ENCODE measurements at regions not wholly inside any gene's neighbourhood (a gene's known extent, or its start where the extent isn't known, plus 50 kb on each side); places are given as distances from the start of the nearest gene placed in this dataset.

DNA sequence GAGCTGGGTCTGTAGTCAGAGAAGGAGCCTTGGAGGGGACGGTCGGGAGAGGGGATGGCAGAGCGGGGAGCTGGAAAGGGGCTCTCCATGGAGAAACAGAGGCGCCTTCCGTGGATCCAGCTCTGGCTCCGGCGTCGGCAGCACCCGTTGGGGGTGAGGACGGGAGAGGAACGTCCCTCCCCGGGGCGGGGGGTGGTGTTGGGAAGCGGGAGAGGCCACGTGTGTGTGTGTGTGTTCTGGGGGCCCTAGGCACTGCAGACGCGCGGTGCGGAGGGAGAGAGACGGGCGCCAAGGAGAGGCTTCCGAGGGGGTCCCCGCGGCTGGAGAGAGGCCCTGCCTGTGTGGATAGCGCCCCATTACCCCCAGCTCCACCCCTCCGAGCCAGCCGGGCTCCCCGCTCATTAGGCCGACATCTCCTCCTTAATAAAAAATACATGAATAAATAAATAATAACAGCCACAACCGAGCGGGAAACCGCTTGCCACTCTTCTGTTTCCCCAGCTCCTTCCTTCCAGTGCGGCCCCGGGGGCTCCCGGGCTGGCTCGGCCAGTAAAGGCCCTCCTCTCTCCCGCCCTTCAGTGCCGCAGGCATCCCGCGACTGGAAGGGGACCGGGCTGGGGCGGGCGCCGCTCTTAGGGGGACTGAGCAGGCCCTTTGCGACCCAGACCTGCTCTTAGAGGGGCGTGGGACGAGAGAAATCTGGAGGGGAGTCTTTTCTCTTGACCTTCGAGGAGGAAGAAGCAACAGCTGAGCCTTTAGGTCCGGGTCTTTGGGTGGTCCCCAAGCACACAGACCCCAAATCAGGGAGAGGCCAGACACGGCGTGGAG lies 71.3 kb upstream of the ARAP3 start:
- Histone ChIP-seq H3K4me1 (no peaks in the 10 kb centered on the region), H3K27ac (no peak overlapping the region), H3K4me3 (no peak overlapping the region), H3K27me3 (ENCODE audit: insufficient read depth in 3 of 3, low read length in 2 of 3) (peaks cover 0 to 62% (median 17%) of the 10 kb centered on the region in 3 donors), H3K36me3 (ENCODE audit: insufficient read depth in 1 of 2, low read depth in 1 of 2) (no peaks in the 10 kb centered on the region), H3K9me3 (no peaks in the 10 kb centered on the region)
- DNase-seq (no peak), ATAC-seq (no peak)
- TF ChIP-seq, protein P1, sequence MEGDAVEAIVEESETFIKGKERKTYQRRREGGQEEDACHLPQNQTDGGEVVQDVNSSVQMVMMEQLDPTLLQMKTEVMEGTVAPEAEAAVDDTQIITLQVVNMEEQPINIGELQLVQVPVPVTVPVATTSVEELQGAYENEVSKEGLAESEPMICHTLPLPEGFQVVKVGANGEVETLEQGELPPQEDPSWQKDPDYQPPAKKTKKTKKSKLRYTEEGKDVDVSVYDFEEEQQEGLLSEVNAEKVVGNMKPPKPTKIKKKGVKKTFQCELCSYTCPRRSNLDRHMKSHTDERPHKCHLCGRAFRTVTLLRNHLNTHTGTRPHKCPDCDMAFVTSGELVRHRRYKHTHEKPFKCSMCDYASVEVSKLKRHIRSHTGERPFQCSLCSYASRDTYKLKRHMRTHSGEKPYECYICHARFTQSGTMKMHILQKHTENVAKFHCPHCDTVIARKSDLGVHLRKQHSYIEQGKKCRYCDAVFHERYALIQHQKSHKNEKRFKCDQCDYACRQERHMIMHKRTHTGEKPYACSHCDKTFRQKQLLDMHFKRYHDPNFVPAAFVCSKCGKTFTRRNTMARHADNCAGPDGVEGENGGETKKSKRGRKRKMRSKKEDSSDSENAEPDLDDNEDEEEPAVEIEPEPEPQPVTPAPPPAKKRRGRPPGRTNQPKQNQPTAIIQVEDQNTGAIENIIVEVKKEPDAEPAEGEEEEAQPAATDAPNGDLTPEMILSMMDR (IDR thresholded peaks at IDR 0.05), result no peak
- WGBS, 3 donors, result 20 to 23% (median 20%) methylated on average over 48 to 51 of the region's 51 CpGs
- intact Hi-C loops (cut with DNase I), result no loop called here

- H3K27me3 ChIP-seq (ENCODE audit: insufficient read depth in 3 of 3, low read length in 2 of 3), result peaks cover 0 to 26% (median 0%) of the 10 kb centered on the region in 3 donors
- TF ChIP-seq, protein P1 (IDR thresholded peaks at IDR 0.05), result no peak
These were observed 65.4 kb upstream of the ARAP3 start for GRCh38 chr5:141747152-141748141.

GRCh38 chr5:141746395-141746794 lies 64.4 kb upstream of the ARAP3 start:
- TF ChIP-seq, protein P1 (IDR thresholded peaks at IDR 0.05), result no peak
- H3K9me3 ChIP-seq, result no peaks in the 10 kb centered on the region
- H3K36me3 ChIP-seq (ENCODE audit: insufficient read depth in 1 of 2, low read depth in 1 of 2), result no peaks in the 10 kb centered on the region
- no peak overlapping the region for H3K27ac ChIP-seq
- H3K27me3 ChIP-seq (ENCODE audit: insufficient read depth in 3 of 3, low read length in 2 of 3), result peaks cover 0 to 24% (median 0%) of the 10 kb centered on the region in 3 donors
- no peaks in the 10 kb centered on the region for H3K4me1 ChIP-seq
- 97 to 99% (median 98%) methylated on average over 2 of the region's 2 CpGs for WGBS, 3 donors
- no peak for ATAC-seq
- intact Hi-C loops (cut with DNase I), result no loop called here
- H3K4me3 ChIP-seq, result no peak overlapping the region
- no peak for DNase-seq

More at GRCh38 chr5:141747152-141748141, 65.4 kb upstream of the ARAP3 start:
- no peaks in the 10 kb centered on the region for H3K9me3 ChIP-seq
- DNase-seq, result peak; percentile 64 to 83
- H3K36me3 ChIP-seq (ENCODE audit: insufficient read depth in 1 of 2, low read depth in 1 of 2), result no peaks in the 10 kb centered on the region
- 29 to 34% (median 31%) methylated on average over 11 of the region's 11 CpGs for WGBS, 3 donors
- no peak overlapping the region for H3K27ac ChIP-seq
- intact Hi-C loops (cut with DNase I), result no loop called here
- H3K4me1 ChIP-seq, result no peaks in the 10 kb centered on the region
- no peak overlapping the region for H3K4me3 ChIP-seq
- peak; percentile 43 to 78 (median 54) for ATAC-seq

DNA sequence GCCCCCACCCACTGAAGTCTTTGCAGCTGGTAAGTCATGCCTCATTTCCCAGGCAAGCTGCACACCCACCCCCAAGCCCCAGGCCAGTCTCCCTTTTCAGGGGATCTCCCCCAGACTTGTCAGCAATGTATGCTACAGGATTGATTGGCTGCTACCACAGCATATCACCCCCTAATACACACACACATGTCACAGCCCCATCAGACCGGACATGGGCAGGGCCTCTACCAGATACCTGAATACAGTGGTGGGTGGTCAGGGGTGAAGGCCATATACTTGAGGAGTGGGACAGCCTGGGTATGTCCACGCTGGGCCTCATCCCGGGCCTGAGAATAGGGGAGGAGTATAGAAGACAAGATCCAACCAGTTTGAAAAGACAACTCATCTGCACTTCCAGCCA lies 63.4 kb upstream of the ARAP3 start:
- intact Hi-C loops (cut with DNase I), result no loop called here
- H3K4me1 ChIP-seq, result no peaks in the 10 kb centered on the region
- no peaks in the 10 kb centered on the region for H3K36me3 ChIP-seq (ENCODE audit: insufficient read depth in 1 of 2, low read depth in 1 of 2)
- TF ChIP-seq, protein P1 (IDR thresholded peaks at IDR 0.05), result no peak
- peaks cover 0 to 16% (median 0%) of the 10 kb centered on the region in 3 donors for H3K27me3 ChIP-seq (ENCODE audit: insufficient read depth in 3 of 3, low read length in 2 of 3)
- ATAC-seq (no peak), DNase-seq (no peak)
- no peaks in the 10 kb centered on the region for H3K9me3 ChIP-seq
- H3K27ac ChIP-seq, result no peak overlapping the region
- H3K4me3 ChIP-seq, result no peak overlapping the region
- 79 to 86% (median 80%) methylated on average over 3 of the region's 3 CpGs for WGBS, 3 donors

Data from psoas muscle (tissue), 7 donors.